GM19467 (cell line): ENCODE measurements at regions not wholly inside any gene's neighbourhood (a gene's known extent, or its start where the extent isn't known, plus 50 kb on each side); places are given as distances from the start of the nearest gene placed in this dataset.
"Not testable (repeated sequence)": the region's sequence is repeated elsewhere in the genome, so short reads cannot be mapped to it uniquely, and the experiment has no call there.

Source experiments
- ATAC-seq: cut with Tn5 transposase; IDR thresholded peaks from one replicate; pipeline ENCODE4 v1.9.1; 2021; ENCODE audit warnings: mild to moderate bottlenecking, moderate library complexity; ENCODE audit not compliant: unreplicated experiment

- no peak for ATAC-seq
Observed at GRCh38 chr3:147159141-147159540, 247.2 kb downstream of the ZIC4 start.

GRCh38 chr3:147157631-147158030 is 248.7 kb downstream of the ZIC4 start:
- no peak for ATAC-seq

- not testable (repeated sequence) for ATAC-seq
Observed at GRCh38 chr3:147154988-147155387, 251.4 kb downstream of the ZIC4 start.

- no peak for ATAC-seq
Observed at GRCh38 chr3:147153830-147154539, 252.4 kb downstream of the ZIC4 start.

- ATAC-seq, result no peak
Observed at GRCh38 chr3:147152476-147152875, 253.9 kb downstream of the ZIC4 start.

GRCh38 chr3:147141516-147142288 is 264.6 kb downstream of the ZIC4 start:
- no peak for ATAC-seq

GRCh38 chr3:147139341-147139740 is 267.0 kb downstream of the ZIC4 start:
- no peak for ATAC-seq

GRCh38 chr3:147132168-147132567 is 274.2 kb downstream of the ZIC4 start:
- no peak for ATAC-seq

- ATAC-seq, result no peak
Observed at GRCh38 chr3:147130461-147130860, 275.9 kb downstream of the ZIC4 start.

- ATAC-seq, result no peak
Observed at GRCh38 chr3:147129665-147130064, 276.7 kb downstream of the ZIC4 start.

GRCh38 chr3:147122350-147122749 is 284.0 kb downstream of the ZIC4 start:
- no peak for ATAC-seq

GRCh38 chr3:147119989-147120388 is 286.4 kb downstream of the ZIC4 start:
- ATAC-seq, result no peak

- ATAC-seq, result no peak
Observed at GRCh38 chr3:147119346-147119745, 287.0 kb downstream of the ZIC4 start.

GRCh38 chr3:147118611-147119010 is 287.7 kb downstream of the ZIC4 start:
- no peak for ATAC-seq

- no peak for ATAC-seq
Observed at GRCh38 chr3:147117631-147118030, 288.7 kb downstream of the ZIC4 start.

- no peak for ATAC-seq
Observed at GRCh38 chr3:147113293-147114044, 292.9 kb downstream of the ZIC4 start.

- no peak for ATAC-seq
Observed at GRCh38 chr3:147099076-147099475, 307.3 kb downstream of the ZIC4 start.

GRCh38 chr3:147090461-147090860 is 315.9 kb downstream of the ZIC4 start:
- no peak for ATAC-seq

GRCh38 chr3:147089286-147089685 is 317.1 kb downstream of the ZIC4 start:
- no peak for ATAC-seq

GRCh38 chr3:147059500-147059899 is 346.8 kb downstream of the ZIC4 start:
- ATAC-seq, result not testable (repeated sequence)

- no peak for ATAC-seq
Observed at GRCh38 chr3:147049821-147050220, 356.5 kb downstream of the ZIC4 start.

- no peak for ATAC-seq
Observed at GRCh38 chr3:147049305-147049704, 357.0 kb downstream of the ZIC4 start.
